SK-N-MC (cell line): ENCODE measurements at regions not wholly inside any gene's neighbourhood (a gene's known extent, or its start where the extent isn't known, plus 50 kb on each side); places are given as distances from the start of the nearest gene placed in this dataset.
"Not testable (repeated sequence)": the region's sequence is repeated elsewhere in the genome, so short reads cannot be mapped to it uniquely, and the experiment has no call there.

ENCODE experiments used
- EZH2 ChIP-seq: fragments of 200-600 bp; sonication (generic); IDR thresholded peaks from one replicate; pipeline ENCODE4 v1.6.1; 2017; ENCODE audit warnings: antibody characterized with exemption
- POLR2AphosphoS5 ChIP-seq: IDR thresholded peaks from 2 replicates; pipeline ENCODE4 v1.6.1; 2012; ENCODE audit warnings: mild to moderate bottlenecking, low read depth, low read length, borderline replicate concordance

- TF ChIP-seq EZH2, POLR2AphosphoS5: not testable (repeated sequence)
Measured at GRCh38 chr10:38383800-38384199, 289.7 kb downstream of the ZNF37A start.
